OCI-LY1 (cell line): ENCODE measurements at regions not wholly inside any gene's neighbourhood (a gene's known extent, or its start where the extent isn't known, plus 50 kb on each side); places are given as distances from the start of the nearest gene placed in this dataset.

Experiments used
- EZH2 ChIP-seq: fragments of 200-600 bp; sonication (generic), shearing (Covaris generic); IDR thresholded peaks from 2 replicates; pipeline ENCODE4 v1.8.0; 2017; ENCODE audit warnings: borderline replicate concordance, mixed run types, mild to moderate bottlenecking, antibody characterized with exemption, low read length, moderate library complexity, mixed read lengths
- TF ChIP-seq, protein P1 (sequence below): fragments of 200-600 bp; sonication (generic), shearing (Covaris generic); IDR thresholded peaks from 2 replicates; pipeline ENCODE4 v1.5.1; 2017; ENCODE audit warnings: mild to moderate bottlenecking, antibody characterized with exemption, low read length, moderate library complexity, mixed read lengths

DNA sequence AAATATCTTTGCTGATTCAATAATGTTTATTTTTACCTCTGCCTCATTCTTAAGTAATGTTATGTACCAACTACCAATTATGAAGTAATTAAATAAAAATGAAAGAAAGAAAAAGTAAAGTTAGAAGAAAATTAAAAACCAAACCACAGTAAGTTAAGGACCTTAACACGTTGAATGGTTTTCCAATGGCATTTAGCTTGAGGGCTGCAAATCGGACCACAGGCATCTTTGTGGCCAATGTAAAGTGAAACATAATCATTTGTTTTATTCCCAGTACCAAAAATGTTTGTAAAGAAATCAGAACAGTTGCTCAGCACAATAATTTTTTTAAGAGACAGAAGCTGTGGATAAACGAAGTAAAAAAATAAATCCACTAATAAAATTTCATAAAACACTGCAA, 1455.5 kb upstream of the ZEB2 start:
- TF ChIP-seq, protein P1, sequence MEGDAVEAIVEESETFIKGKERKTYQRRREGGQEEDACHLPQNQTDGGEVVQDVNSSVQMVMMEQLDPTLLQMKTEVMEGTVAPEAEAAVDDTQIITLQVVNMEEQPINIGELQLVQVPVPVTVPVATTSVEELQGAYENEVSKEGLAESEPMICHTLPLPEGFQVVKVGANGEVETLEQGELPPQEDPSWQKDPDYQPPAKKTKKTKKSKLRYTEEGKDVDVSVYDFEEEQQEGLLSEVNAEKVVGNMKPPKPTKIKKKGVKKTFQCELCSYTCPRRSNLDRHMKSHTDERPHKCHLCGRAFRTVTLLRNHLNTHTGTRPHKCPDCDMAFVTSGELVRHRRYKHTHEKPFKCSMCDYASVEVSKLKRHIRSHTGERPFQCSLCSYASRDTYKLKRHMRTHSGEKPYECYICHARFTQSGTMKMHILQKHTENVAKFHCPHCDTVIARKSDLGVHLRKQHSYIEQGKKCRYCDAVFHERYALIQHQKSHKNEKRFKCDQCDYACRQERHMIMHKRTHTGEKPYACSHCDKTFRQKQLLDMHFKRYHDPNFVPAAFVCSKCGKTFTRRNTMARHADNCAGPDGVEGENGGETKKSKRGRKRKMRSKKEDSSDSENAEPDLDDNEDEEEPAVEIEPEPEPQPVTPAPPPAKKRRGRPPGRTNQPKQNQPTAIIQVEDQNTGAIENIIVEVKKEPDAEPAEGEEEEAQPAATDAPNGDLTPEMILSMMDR = no peak
- no peak for TF ChIP-seq EZH2
